Keratinocyte (primary cell): ENCODE measurements at regions not wholly inside any gene's neighbourhood (a gene's known extent, or its start where the extent isn't known, plus 50 kb on each side); places are given as distances from the start of the nearest gene placed in this dataset.

Experiments used
- DNase-seq: peaks from one replicate; pipeline ENCODE4 v3.0.0-alpha.2; 2011; ENCODE audit warnings: low read depth, missing footprints, low spot score
- FAIRE-seq: peaks from 2 replicates; lab custom pipeline; 2011; peaks lifted over from hg19 to GRCh38; lab: Jason Lieb, UNC
- H2AFZ ChIP-seq: 2 replicates; pipeline ENCODE4 v1.6.0; 2012; ENCODE audit warnings: low read length, control low read depth, inconsistent platforms; ENCODE audit not compliant: control insufficient read depth
- H3K27ac ChIP-seq: 2 replicates; pipeline ENCODE4 v1.5.1; 2011; ENCODE audit warnings: low read length; ENCODE audit not compliant: control insufficient read depth, insufficient read depth
- H3K27me3 ChIP-seq: 3 replicates; pipeline ENCODE4 v1.6.0; 2011; ENCODE audit warnings: low read length; ENCODE audit not compliant: control insufficient read depth, insufficient read depth; ENCODE audit errors: extremely low read depth
- H3K36me3 ChIP-seq, 2 experiments: 2 replicates in 1 of 2; 3 replicates in 1 of 2; pipeline ENCODE4 v1.5.1; 2011; ENCODE audit warnings: low read length in 2 of 2, mild to moderate bottlenecking in 1 of 2; ENCODE audit not compliant: control insufficient read depth in 2 of 2, insufficient read depth in 2 of 2; ENCODE audit errors: extremely low read depth in 1 of 2
- H3K4me1 ChIP-seq: 3 replicates; pipeline ENCODE4 v1.5.1; 2011; ENCODE audit warnings: low read length; ENCODE audit not compliant: control insufficient read depth, insufficient read depth; ENCODE audit errors: extremely low read depth
- H3K4me2 ChIP-seq: 3 replicates; pipeline ENCODE4 v1.6.0; 2011; ENCODE audit warnings: low read depth, low read length; ENCODE audit not compliant: control insufficient read depth, insufficient read depth; ENCODE audit errors: extremely low read depth
- H3K4me3 ChIP-seq, 3 experiments: fragments of 200-600 bp in 1 of 3; sonication (generic) in 1 of 3; 2 replicates in 2 of 3; 3 replicates in 1 of 3; pipeline ENCODE4 v1.5.1; 2011 to 2016; ENCODE audit warnings: low read length in 3 of 3, mild to moderate bottlenecking in 3 of 3, control low read depth in 2 of 3, inconsistent platforms in 1 of 3, low read depth in 1 of 3, mixed read lengths in 1 of 3, mixed run types in 1 of 3, moderate library complexity in 1 of 3; ENCODE audit not compliant: control insufficient read depth in 2 of 3, insufficient read depth in 2 of 3; ENCODE audit errors: extremely low read depth in 1 of 3
- H3K79me2 ChIP-seq: 2 replicates; pipeline ENCODE4 v1.6.0; 2012; ENCODE audit warnings: low read length; ENCODE audit not compliant: control insufficient read depth, insufficient read depth
- H3K9ac ChIP-seq: 3 replicates; pipeline ENCODE4 v1.6.0; 2011; ENCODE audit warnings: low read length; ENCODE audit not compliant: control insufficient read depth, insufficient read depth; ENCODE audit errors: extremely low read depth
- H3K9me1 ChIP-seq: 3 replicates; pipeline ENCODE4 v1.6.0; 2011; ENCODE audit warnings: low read length; ENCODE audit not compliant: control insufficient read depth, insufficient read depth; ENCODE audit errors: extremely low read depth
- H3K9me3 ChIP-seq: 2 replicates; pipeline ENCODE4 v1.5.1; 2012; ENCODE audit warnings: low read depth, low read length; ENCODE audit not compliant: control insufficient read depth
- H4K20me1 ChIP-seq: 3 replicates; pipeline ENCODE4 v1.6.0; 2011; ENCODE audit warnings: low read length; ENCODE audit not compliant: control insufficient read depth, insufficient read depth; ENCODE audit errors: extremely low read depth
- CTCF ChIP-seq, 3 experiments: IDR thresholded peaks in 1 of 3; conservative IDR thresholded peaks in 1 of 3; optimal IDR thresholded peaks in 1 of 3; 2 replicates in 2 of 3; 3 replicates in 1 of 3; pipeline versions ENCODE3 to v1.5.1; 2011; ENCODE audit warnings: low read length in 3 of 3, mild to moderate bottlenecking in 3 of 3, moderate library complexity in 2 of 3, control low read depth in 1 of 3, inconsistent platforms in 1 of 3; ENCODE audit not compliant: insufficient read depth in 2 of 3; ENCODE audit errors: extremely low read depth in 1 of 3
- EZH2 ChIP-seq: IDR thresholded peaks from one replicate; pipeline ENCODE4 v1.6.1; 2012; ENCODE audit warnings: inconsistent platforms, mild to moderate bottlenecking, low read length, moderate library complexity
- dilution Hi-C: fragments of 300-500 bp; cut with MboI; formaldehyde crosslinking; loops from one replicate; pipeline ENCODE4 v1.7.0; 2020; ENCODE audit warnings: low sequenced_read_pairs; ENCODE audit not compliant: extremely low pct_ligation_motif_present

- Histone ChIP-seq H3K4me2 (no peak overlapping the region), H2AFZ (no peak overlapping the region), H3K4me3 (no peak overlapping the region), H3K9me3 (no peaks in the 10 kb centered on the region), H4K20me1 (no peaks in the 10 kb centered on the region), H3K9me1 (no peaks in the 10 kb centered on the region), H3K27me3 (no peaks in the 10 kb centered on the region), H3K79me2 (no peaks in the 10 kb centered on the region), H3K9ac (no peak overlapping the region), H3K4me1 (no peaks in the 10 kb centered on the region), H3K36me3 (no peaks in the 10 kb centered on the region), H3K27ac (no peak overlapping the region)
- dilution Hi-C loops: no loop called here
- DNase-seq (no peak), FAIRE-seq (no peak)
- TF ChIP-seq CTCF (optimal IDR thresholded peaks at IDR 0.05 in 1 of 3, IDR thresholded peaks at IDR 0.05 in 1 of 3, conservative IDR thresholded peaks at IDR 0.05 in 1 of 3; ENCODE audit: extremely low read depth in 1 of 3, insufficient read depth in 2 of 3, low read length in 3 of 3): no peak
- TF ChIP-seq EZH2: no peak
Observed at GRCh38 chr16:59090541-59090940, 356.4 kb upstream of the GOT2 start.

GRCh38 chr16:59088431-59088830 lies 354.3 kb upstream of the GOT2 start:
- TF ChIP-seq EZH2 (no peak), CTCF (optimal IDR thresholded peaks at IDR 0.05 in 1 of 3, IDR thresholded peaks at IDR 0.05 in 1 of 3, conservative IDR thresholded peaks at IDR 0.05 in 1 of 3; ENCODE audit: extremely low read depth in 1 of 3, insufficient read depth in 2 of 3, low read length in 3 of 3) (no peak)
- H3K79me2 ChIP-seq: no peaks in the 10 kb centered on the region
- H3K9ac ChIP-seq: no peak overlapping the region
- H3K4me3 ChIP-seq: no peak overlapping the region
- H3K4me2 ChIP-seq: no peak overlapping the region
- no peak for DNase-seq
- H3K9me1 ChIP-seq: no peaks in the 10 kb centered on the region
- H3K27me3 ChIP-seq: no peaks in the 10 kb centered on the region
- no peaks in the 10 kb centered on the region for H4K20me1 ChIP-seq
- no peak for FAIRE-seq
- no peaks in the 10 kb centered on the region for H3K4me1 ChIP-seq
- no peak overlapping the region for H2AFZ ChIP-seq
- H3K36me3 ChIP-seq: no peaks in the 10 kb centered on the region
- no peaks in the 10 kb centered on the region for H3K9me3 ChIP-seq
- dilution Hi-C loops: no loop called here
- H3K27ac ChIP-seq: no peak overlapping the region
